Neural cell (in vitro differentiated cells): ENCODE measurements at regions not wholly inside any gene's neighbourhood (a gene's known extent, or its start where the extent isn't known, plus 50 kb on each side); places are given as distances from the start of the nearest gene placed in this dataset.

Experiments
- EZH2 ChIP-seq: fragments of 200-600, 300-800 bp; shearing (Covaris generic), sonication (generic); IDR thresholded peaks from 2 replicates; pipeline ENCODE4 v1.6.1; 2014; ENCODE audit warnings: antibody characterized with exemption, low read length, borderline replicate concordance, mild to moderate bottlenecking; ENCODE audit not compliant: insufficient read depth, poor library complexity, severe bottlenecking
- MXI1 ChIP-seq: fragments of 450-650 bp; conservative IDR thresholded peaks from 2 replicates; pipeline ENCODE4 v1.6.1; 2014; ENCODE audit warnings: antibody characterized with exemption, mild to moderate bottlenecking; ENCODE audit not compliant: poor library complexity, severe bottlenecking
- POLR2AphosphoS5 ChIP-seq: IDR thresholded peaks from 2 replicates; pipeline ENCODE4 v1.6.1; 2012
- RAD21 ChIP-seq: fragments of 450-650 bp; conservative IDR thresholded peaks from 2 replicates; pipeline ENCODE4 v1.6.1; 2014; ENCODE audit warnings: antibody characterized with exemption, mild to moderate bottlenecking, moderate library complexity
- SMC3 ChIP-seq: fragments of 450-650 bp; conservative IDR thresholded peaks from 2 replicates; pipeline ENCODE4 v1.6.1; 2014; ENCODE audit warnings: antibody characterized with exemption, mild to moderate bottlenecking, moderate library complexity; ENCODE audit not compliant: poor library complexity
- TAF1 ChIP-seq: IDR thresholded peaks from 2 replicates; pipeline ENCODE4 v1.6.1; 2012; ENCODE audit warnings: low read depth
- TF ChIP-seq, protein P1 (sequence below): fragments of 450-650 bp; IDR thresholded peaks from 2 replicates; pipeline ENCODE4 v1.5.1; 2014; ENCODE audit warnings: antibody characterized with exemption, mild to moderate bottlenecking, moderate library complexity; ENCODE audit not compliant: poor library complexity, severe bottlenecking

DNA sequence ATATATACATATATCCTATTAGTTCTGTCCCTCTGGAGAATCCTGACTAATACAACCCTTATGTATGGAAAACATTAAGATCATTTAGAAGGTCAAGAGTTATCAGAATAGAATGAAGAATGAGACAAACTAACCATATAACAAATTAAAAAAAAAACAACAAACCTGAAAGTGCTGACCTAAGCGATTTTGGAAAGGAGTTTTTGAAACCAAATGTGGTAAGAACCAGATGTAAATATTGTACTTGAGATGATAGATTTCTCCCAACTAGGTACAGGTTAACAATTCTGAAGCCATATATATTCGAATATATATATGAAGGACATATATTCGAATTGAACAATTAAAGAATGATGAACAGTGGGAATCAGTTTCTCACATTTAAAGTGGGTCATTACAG is 917.8 kb upstream of the SLC39A10 start:
- TF ChIP-seq RAD21 (no peak), POLR2AphosphoS5 (no peak), SMC3 (no peak), TAF1 (no peak), EZH2 (no peak), MXI1 (no peak)
- TF ChIP-seq, protein P1, sequence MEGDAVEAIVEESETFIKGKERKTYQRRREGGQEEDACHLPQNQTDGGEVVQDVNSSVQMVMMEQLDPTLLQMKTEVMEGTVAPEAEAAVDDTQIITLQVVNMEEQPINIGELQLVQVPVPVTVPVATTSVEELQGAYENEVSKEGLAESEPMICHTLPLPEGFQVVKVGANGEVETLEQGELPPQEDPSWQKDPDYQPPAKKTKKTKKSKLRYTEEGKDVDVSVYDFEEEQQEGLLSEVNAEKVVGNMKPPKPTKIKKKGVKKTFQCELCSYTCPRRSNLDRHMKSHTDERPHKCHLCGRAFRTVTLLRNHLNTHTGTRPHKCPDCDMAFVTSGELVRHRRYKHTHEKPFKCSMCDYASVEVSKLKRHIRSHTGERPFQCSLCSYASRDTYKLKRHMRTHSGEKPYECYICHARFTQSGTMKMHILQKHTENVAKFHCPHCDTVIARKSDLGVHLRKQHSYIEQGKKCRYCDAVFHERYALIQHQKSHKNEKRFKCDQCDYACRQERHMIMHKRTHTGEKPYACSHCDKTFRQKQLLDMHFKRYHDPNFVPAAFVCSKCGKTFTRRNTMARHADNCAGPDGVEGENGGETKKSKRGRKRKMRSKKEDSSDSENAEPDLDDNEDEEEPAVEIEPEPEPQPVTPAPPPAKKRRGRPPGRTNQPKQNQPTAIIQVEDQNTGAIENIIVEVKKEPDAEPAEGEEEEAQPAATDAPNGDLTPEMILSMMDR, result no peak
